ENCODE measurements at regions not wholly inside any gene's neighbourhood (a gene's known extent, or its start where the extent isn't known, plus 50 kb on each side); places are given as distances from the start of the nearest gene placed in this dataset.
"Not testable (repeated sequence)": the region's sequence is repeated elsewhere in the genome, so short reads cannot be mapped to it uniquely, and the experiment has no call there.

- DNase-seq (ENCODE audit: low read depth, low spot score), result no peak
Observed at GRCh38 chr10:23643111-23643780, 204.4 kb downstream of the OTUD1 start.

GRCh38 chr10:23648618-23649017 lies 209.7 kb downstream of the OTUD1 start:
- DNase-seq (ENCODE audit: low read depth, low spot score), result no peak

GRCh38 chr10:23656735-23657134 lies 217.9 kb downstream of the OTUD1 start:
- peak; percentile 12 for DNase-seq (ENCODE audit: low read depth, low spot score)

- DNase-seq (ENCODE audit: low read depth, low spot score), result no peak
Observed at GRCh38 chr10:23657677-23658076, 218.8 kb downstream of the OTUD1 start.

DNA sequence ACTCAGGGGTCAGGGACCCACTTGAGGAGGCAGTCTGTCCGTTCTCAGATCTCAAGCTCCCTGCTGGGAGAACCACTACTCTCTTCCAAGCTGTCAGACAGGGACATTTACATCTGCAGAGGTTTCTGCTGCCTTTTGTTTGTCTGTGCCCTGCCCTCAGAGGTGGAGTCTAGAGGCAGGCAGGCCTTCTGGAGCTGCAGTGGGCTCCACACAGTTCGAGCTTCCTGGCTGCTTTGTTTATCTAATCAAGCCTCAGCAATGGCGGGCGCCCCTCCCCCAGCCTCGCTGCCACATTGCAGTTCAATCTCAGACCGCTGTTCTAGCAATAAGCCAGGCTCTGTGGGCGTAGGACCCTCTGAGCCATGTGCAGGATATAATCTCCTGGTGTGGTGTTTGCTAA lies 233.0 kb downstream of the OTUD1 start:
- not testable (repeated sequence) for DNase-seq (ENCODE audit: low read depth, low spot score)

- no peak for DNase-seq (ENCODE audit: low read depth, low spot score)
Observed at GRCh38 chr10:23675585-23675984, 236.7 kb downstream of the OTUD1 start.

DNA sequence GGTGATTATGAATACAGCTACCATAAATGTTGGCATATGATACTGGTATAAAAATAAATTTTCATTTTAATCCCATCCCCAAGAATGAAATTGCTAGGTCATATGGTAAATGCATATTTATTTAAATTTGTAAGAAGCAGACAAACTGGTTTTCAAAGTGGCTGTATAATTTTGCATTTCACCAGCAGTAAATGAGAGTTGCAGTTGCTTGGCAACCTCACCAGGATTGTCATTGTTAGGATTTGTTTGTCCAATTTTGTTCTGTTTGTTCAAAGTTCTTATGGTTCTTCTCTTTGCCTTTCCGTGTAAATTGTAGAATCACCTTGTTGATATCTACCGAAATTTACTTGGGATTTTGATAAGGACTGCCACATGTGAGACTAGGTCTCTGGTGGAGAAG lies 237.4 kb downstream of the OTUD1 start:
- DNase-seq (ENCODE audit: low read depth, low spot score), result no peak

- no peak for DNase-seq (ENCODE audit: low read depth, low spot score)
Observed at GRCh38 chr10:23686722-23687121, 247.8 kb downstream of the OTUD1 start.

GRCh38 chr10:23692736-23693135 lies 253.9 kb downstream of the OTUD1 start:
- DNase-seq (ENCODE audit: low read depth, low spot score), result no peak

DNA sequence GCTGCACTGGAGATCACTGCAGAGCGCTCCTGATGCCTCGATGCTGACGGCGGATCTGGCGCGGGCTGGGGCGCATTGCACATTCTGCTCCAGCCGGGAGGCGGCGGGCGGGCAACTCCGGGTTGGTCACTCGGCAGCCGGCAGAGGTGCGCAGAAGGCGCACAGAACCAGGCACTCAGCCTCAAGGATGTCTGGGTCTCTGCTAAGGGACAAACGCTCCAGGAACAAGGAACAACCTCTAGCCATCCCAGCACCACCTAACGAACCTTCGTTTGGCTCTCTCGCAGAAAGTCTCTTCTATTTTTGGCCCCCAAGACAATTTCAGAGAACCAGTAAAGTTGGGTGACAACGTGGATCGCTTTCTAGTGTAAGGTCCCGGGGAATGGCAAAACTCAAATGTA lies 254.6 kb downstream of the OTUD1 start:
- no peak for DNase-seq (ENCODE audit: low read depth, low spot score)

- no peak for DNase-seq (ENCODE audit: low read depth, low spot score)
Observed at GRCh38 chr10:23693925-23694324, 255.1 kb downstream of the OTUD1 start.

- no peak for DNase-seq (ENCODE audit: low read depth, low spot score)
Observed at GRCh38 chr10:23694446-23694920, 255.6 kb downstream of the OTUD1 start.

DNA sequence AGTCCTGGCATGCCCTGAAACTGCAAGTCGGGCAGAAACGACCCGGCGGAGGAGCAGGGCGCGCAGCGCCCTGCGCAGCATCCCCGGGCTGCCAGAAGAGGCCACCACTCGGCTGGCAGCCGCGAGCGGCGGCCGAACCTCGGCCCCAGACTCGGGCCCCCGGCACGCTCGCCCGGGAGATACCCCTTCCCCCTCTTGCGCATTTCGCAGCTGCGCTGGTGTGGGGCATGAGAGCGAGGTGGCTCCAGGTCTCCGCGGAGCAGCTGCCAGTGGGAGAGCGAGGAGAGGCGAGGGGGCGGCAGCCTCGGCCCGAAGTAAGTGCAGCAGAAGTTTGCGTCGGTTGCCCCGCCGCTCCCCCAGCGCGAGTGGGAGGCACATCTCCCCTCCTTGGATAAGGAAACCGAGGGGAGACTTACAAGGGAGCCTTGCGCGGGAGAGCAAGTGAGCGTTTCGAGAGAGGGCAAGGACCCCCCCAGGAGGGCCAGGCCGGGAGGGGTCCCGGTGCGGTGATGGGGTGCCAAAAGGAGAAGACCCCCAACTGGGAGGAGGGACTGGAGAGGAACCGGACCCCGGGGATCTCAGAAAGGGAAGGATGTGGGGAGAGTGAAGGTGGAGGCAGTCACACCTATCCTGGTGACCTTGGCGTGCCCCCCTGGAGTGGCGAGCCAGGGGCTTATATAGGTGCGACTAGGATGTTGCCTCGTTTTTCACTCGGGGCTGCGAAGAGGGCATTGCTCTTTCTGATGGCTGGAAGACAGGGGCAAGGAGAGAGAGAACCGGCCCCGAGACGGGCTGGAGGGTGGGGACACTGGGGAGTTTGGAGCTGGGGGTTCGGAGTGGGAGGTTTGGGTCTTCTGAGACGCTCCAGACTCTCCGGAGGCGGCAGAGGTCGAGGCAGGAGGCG lies 256.3 kb downstream of the OTUD1 start:
- DNase-seq (ENCODE audit: low read depth, low spot score), result no peak

- DNase-seq (ENCODE audit: low read depth, low spot score), result no peak
Observed at GRCh38 chr10:23695825-23696420, 257.0 kb downstream of the OTUD1 start.

DNA sequence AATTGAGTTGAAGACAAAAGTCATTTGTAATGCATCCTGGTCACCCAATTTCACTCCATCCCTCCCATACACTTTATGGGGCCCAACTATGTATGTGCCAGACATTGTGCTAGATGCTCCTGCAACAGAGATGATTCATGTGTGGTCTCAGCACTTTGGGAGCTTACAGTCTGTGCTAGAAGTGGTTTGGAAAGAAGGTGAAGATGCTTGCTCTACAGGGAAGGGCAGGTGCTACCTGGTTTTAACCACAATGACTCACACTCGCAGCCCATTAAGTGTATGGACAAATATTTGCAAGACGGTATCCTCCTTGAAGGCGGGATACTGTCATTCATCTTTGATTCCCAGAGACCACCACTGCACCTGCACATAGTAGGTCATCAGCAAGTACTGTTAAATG lies 257.6 kb downstream of the OTUD1 start:
- DNase-seq (ENCODE audit: low read depth, low spot score), result no peak

GRCh38 chr10:23702977-23703414 lies 264.1 kb downstream of the OTUD1 start:
- peak; percentile 86 for DNase-seq (ENCODE audit: low read depth, low spot score)

DNA sequence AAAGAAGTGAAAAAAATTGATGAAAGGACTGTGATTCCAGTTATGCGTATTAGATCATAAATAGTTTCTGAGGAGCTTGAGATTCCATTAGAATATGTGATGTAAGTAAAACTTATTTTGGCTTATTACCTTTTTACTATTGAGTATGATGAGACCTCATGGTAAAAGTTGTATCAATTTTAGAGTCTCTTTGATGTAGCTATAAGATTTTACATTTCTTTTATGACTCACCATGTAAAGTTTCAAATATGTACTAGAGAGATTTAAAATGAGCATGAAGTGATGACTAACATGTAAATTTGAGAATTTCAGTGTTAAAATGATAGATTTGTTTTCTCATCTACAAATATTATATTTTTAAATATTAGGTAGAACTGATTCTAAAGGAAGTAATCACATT lies 276.5 kb downstream of the OTUD1 start:
- no peak for DNase-seq (ENCODE audit: low read depth, low spot score)

- DNase-seq (ENCODE audit: low read depth, low spot score), result no peak
Observed at GRCh38 chr10:23717913-23718312, 279.0 kb downstream of the OTUD1 start.

- no peak for DNase-seq (ENCODE audit: low read depth, low spot score)
Observed at GRCh38 chr10:23718946-23719345, 280.1 kb downstream of the OTUD1 start.

GRCh38 chr10:23723796-23724195 lies 284.9 kb downstream of the OTUD1 start:
- DNase-seq (ENCODE audit: low read depth, low spot score), result no peak

GRCh38 chr10:23725548-23725947 lies 286.7 kb downstream of the OTUD1 start:
- no peak for DNase-seq (ENCODE audit: low read depth, low spot score)

DNA sequence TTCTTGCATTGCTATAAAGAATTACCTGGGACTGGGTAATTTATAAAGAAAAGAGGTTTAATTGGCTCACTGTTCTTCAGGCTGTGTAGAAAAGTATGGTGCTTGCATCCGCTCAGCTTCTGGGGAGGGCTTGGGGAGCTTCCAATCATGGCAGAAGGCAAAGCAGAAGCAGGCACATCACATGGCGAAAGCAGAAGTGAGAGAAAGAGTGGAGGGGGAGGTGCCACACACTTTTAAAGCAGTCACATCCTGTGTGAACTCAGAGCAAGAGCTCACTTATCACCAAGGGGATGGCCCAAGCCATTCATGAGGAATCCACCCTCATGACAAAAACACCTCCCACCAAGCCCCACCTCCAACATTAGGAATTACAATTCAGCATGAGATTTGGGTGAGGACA lies 303.5 kb downstream of the OTUD1 start:
- no peak for DNase-seq (ENCODE audit: low read depth, low spot score)

Data from iPS DF 19.7 (cell line).